Brain microvascular endothelial cell (primary cell): ENCODE measurements at regions not wholly inside any gene's neighbourhood (a gene's known extent, or its start where the extent isn't known, plus 50 kb on each side); places are given as distances from the start of the nearest gene placed in this dataset.
"Not testable (repeated sequence)": the region's sequence is repeated elsewhere in the genome, so short reads cannot be mapped to it uniquely, and the experiment has no call there.

Experiments
- DNase-seq: peaks from one replicate; pipeline ENCODE4 v3.0.0-alpha.2; 2020
- H3K27ac ChIP-seq: fragments of 250-450 bp; sonication (Bioruptor Pico); 2 replicates; pipeline ENCODE4 v1.5.1; 2020; ENCODE audit warnings: mild to moderate bottlenecking, moderate library complexity
- H3K27me3 ChIP-seq: fragments of 250-450 bp; sonication (Bioruptor Pico); replicated peaks from 2 replicates; pipeline ENCODE4 v1.5.1; 2020; ENCODE audit warnings: mild to moderate bottlenecking
- H3K36me3 ChIP-seq: fragments of 250-450 bp; sonication (Bioruptor Pico); replicated peaks from 2 replicates; pipeline ENCODE4 v1.5.1; 2020; ENCODE audit warnings: mild to moderate bottlenecking
- H3K4me3 ChIP-seq: 2 replicates; pipeline ENCODE4 v1.5.1; 2011; ENCODE audit warnings: low read depth, mild to moderate bottlenecking, control low read depth, low read length, moderate library complexity
- in situ Hi-C: cut with HindIII; loops from 2 replicates; pipeline ENCODE4 v1.10.0; 2017; ENCODE audit warnings: low sequenced_read_pairs, low pct_ligation_motif_present
- TF ChIP-seq, protein P1 (sequence below): IDR thresholded peaks from 2 replicates; pipeline ENCODE4 v1.5.1; 2011; ENCODE audit warnings: low read depth, mild to moderate bottlenecking, moderate library complexity, low read length, control low read depth, inconsistent platforms; ENCODE audit errors: missing control alignments

GRCh38 chr9:88266416-88266815 is 121.8 kb upstream of the SPIN1 start:
- no peak for DNase-seq
- no peaks in the 10 kb centered on the region for H3K36me3 ChIP-seq
- TF ChIP-seq, protein P1, sequence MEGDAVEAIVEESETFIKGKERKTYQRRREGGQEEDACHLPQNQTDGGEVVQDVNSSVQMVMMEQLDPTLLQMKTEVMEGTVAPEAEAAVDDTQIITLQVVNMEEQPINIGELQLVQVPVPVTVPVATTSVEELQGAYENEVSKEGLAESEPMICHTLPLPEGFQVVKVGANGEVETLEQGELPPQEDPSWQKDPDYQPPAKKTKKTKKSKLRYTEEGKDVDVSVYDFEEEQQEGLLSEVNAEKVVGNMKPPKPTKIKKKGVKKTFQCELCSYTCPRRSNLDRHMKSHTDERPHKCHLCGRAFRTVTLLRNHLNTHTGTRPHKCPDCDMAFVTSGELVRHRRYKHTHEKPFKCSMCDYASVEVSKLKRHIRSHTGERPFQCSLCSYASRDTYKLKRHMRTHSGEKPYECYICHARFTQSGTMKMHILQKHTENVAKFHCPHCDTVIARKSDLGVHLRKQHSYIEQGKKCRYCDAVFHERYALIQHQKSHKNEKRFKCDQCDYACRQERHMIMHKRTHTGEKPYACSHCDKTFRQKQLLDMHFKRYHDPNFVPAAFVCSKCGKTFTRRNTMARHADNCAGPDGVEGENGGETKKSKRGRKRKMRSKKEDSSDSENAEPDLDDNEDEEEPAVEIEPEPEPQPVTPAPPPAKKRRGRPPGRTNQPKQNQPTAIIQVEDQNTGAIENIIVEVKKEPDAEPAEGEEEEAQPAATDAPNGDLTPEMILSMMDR, result no peak
- H3K4me3 ChIP-seq, result no peak overlapping the region
- H3K27ac ChIP-seq, result no peak overlapping the region
- in situ Hi-C loops, result no loop called here
- H3K27me3 ChIP-seq, result no peaks in the 10 kb centered on the region

DNA sequence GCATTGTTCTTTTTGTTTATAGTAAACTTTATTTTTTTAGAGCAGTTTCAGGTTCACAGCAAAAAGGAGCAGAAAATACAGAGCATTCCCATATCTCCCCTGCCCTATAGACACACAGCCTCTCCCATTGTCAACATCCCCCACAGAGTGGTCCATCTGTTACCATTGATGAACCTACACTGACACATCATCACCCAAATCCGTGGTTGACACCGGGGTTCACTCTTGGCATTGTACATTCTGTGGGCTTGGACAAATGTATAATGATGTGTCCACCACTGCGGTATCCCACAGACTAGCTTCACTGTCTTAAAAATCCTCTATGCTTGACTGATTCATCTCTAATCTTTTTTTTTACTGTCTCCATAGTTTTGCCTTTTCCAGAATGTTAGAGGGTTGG is 120.7 kb upstream of the SPATA31C2 start:
- H3K36me3 ChIP-seq, result no peaks in the 10 kb centered on the region
- TF ChIP-seq, protein P1, result no peak
- in situ Hi-C loops, result no loop called here
- no peaks in the 10 kb centered on the region for H3K27me3 ChIP-seq
- H3K27ac ChIP-seq, result no peak overlapping the region
- H3K4me3 ChIP-seq, result no peak overlapping the region
- DNase-seq, result no peak

DNA sequence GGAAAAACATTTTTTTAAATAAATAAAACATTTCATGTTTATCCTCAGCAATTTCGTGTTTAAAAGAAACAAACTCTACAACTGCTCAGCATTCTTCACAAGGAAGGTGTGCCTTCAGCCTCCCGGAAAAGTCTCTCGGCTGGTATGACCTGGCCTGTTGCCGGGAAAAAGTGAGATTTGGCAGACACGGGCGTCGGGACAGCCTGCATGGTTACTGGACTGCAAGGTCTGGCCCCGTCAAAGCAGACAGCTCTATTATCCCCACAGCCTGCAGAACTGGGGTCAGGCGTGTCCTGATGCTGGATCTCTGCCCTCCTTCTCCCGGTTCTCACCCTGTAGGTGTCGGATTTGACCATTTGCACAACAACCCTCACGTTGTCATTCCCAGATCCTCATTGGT is 120.3 kb upstream of the SPATA31C2 start:
- Histone ChIP-seq H3K27me3 (no peaks in the 10 kb centered on the region), H3K36me3 (no peaks in the 10 kb centered on the region), H3K27ac (no peak overlapping the region), H3K4me3 (no peak overlapping the region)
- DNase-seq, result no peak
- TF ChIP-seq, protein P1, result no peak
- in situ Hi-C loops, result no loop called here

DNA sequence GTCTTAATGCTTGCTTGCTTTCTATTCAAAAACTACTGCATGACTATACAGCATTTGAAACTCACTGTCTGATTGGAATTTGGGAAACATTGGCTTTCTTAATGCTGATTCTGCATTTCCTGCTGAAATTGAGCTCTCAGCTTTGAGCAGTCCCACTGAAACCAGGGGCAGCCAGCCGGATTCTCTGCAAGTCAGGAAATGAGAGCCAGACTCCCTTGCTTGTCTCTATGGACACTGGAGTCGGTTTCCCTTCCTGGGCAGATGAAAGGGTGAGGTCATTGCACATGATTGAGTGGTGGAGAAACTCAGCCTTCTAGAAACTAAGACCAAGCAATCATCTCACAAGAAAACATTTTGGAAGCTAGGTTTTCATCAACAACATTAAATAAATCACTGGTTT is 119.7 kb upstream of the SPATA31C2 start:
- peak; percentile 54 for DNase-seq
- H3K4me3 ChIP-seq, result no peak overlapping the region
- TF ChIP-seq, protein P1, result no peak
- no peaks in the 10 kb centered on the region for H3K36me3 ChIP-seq
- H3K27ac ChIP-seq, result no peak overlapping the region
- H3K27me3 ChIP-seq, result no peaks in the 10 kb centered on the region
- in situ Hi-C loops, result no loop called here

GRCh38 chr9:88256216-88256615 is 117.9 kb upstream of the SPATA31C2 start:
- Histone ChIP-seq H3K27me3 (no peaks in the 10 kb centered on the region), H3K4me3 (no peak overlapping the region), H3K27ac (no peak overlapping the region), H3K36me3 (no peaks in the 10 kb centered on the region)
- DNase-seq, result no peak
- TF ChIP-seq, protein P1, result no peak
- in situ Hi-C loops, result no loop called here

GRCh38 chr9:88255806-88256205 is 117.5 kb upstream of the SPATA31C2 start:
- H3K36me3 ChIP-seq, H3K27ac ChIP-seq, DNase-seq, H3K4me3 ChIP-seq, H3K27me3 ChIP-seq, in situ Hi-C loops: not testable (repeated sequence)

DNA sequence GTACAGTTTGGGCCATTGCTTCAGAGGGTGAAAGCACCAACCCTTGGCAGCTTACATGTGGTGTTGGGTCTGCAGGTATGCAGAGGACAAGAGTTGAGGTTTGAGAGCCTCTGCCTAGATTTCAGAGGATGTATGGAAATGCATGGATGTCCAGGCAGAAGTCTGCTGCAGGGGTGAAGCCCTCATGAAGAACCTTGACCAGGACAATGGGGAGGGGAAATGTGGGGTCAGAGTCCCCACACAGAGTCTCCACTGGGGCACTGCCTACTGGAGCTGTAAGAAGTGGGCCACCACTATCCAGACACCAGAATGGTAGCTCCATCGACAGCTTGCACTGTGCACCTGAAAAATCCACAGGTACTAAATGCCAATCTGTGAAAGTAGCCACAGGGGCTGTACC is 113.6 kb upstream of the SPATA31C2 start:
- TF ChIP-seq, protein P1, result no peak
- H3K4me3 ChIP-seq, result no peak overlapping the region
- DNase-seq, result no peak
- H3K27ac ChIP-seq, result no peak overlapping the region
- H3K36me3 ChIP-seq, result no peaks in the 10 kb centered on the region
- H3K27me3 ChIP-seq, result no peaks in the 10 kb centered on the region
- in situ Hi-C loops, result no loop called here
